ENCODE measurements at regions not wholly inside any gene's neighbourhood (a gene's known extent, or its start where the extent isn't known, plus 50 kb on each side); places are given as distances from the start of the nearest gene placed in this dataset.

GRCh38 chr2:59066787-59067399 lies 825.8 kb upstream of the FANCL start:
- no peak overlapping the region for H3K18ac ChIP-seq (ENCODE audit: extremely low read depth, low read length)
- H2BK12ac ChIP-seq (ENCODE audit: low read depth, low read length), result no peak overlapping the region
- no peak overlapping the region for H3K23ac ChIP-seq (ENCODE audit: insufficient read length)
- H2BK15ac ChIP-seq (ENCODE audit: low read length), result no peak overlapping the region
- no peaks in the 10 kb centered on the region for H3K27me3 ChIP-seq (replicated peaks in 1 of 4; ENCODE audit: control insufficient read depth in 3 of 4, extremely low read depth in 1 of 4, insufficient read depth in 3 of 4, low read length in 3 of 4)
- H4K5ac ChIP-seq (ENCODE audit: insufficient read length, low read depth, low read length), result no peak overlapping the region
- no peak overlapping the region for H2BK5ac ChIP-seq (ENCODE audit: low read depth, low read length)
- no peak overlapping the region for H4K8ac ChIP-seq (ENCODE audit: extremely low read depth, insufficient read depth, low read length)
- no peak overlapping the region for H3K9ac ChIP-seq (replicated peaks in 1 of 4; ENCODE audit: extremely low read depth in 1 of 4, low read depth in 3 of 4, low read length in 3 of 4)
- H3K79me2 ChIP-seq (ENCODE audit: control insufficient read depth in 1 of 2, insufficient read depth in 2 of 2, low read length in 2 of 2), result no peaks in the 10 kb centered on the region
- DNase-seq (ENCODE audit: low read depth in 1 of 2, low spot score in 2 of 2), result no peak
- H3K56ac ChIP-seq (replicated peaks; ENCODE audit: insufficient read length, low read depth, low read length), result no peak overlapping the region
- ChIA-PET CTCF (ENCODE audit: partially characterized antibody) (no interaction called here), POLR2A (ENCODE audit: partially characterized antibody) (no interaction called here)
- no peaks in the 10 kb centered on the region for H3K4me1 ChIP-seq (replicated peaks in 1 of 4; ENCODE audit: control insufficient read depth in 3 of 4, insufficient read depth in 4 of 4, low read length in 3 of 4)
- H3K4ac ChIP-seq (replicated peaks; ENCODE audit: insufficient read length, low read depth, low read length), result no peak overlapping the region
- H3K14ac ChIP-seq (ENCODE audit: insufficient read length), result no peak overlapping the region
- no peak overlapping the region for H3K4me2 ChIP-seq (ENCODE audit: insufficient read depth in 1 of 2, low read depth in 2 of 2, low read length in 2 of 2)
- no peak overlapping the region for H2AK5ac ChIP-seq (ENCODE audit: low read depth, low read length)
- H3K23me2 ChIP-seq (ENCODE audit: low read depth, low read length), result no peaks in the 10 kb centered on the region
- H2BK20ac ChIP-seq (ENCODE audit: low read length), result no peak overlapping the region
- 93% methylated on average over 20 of the region's 56 CpGs; no CpG with 5 or more reads in 1 of the 2 experiments for WGBS, 2 experiments (ENCODE audit: extremely low coverage in 1 of 2, insufficient coverage in 1 of 2, insufficient read length in 1 of 2, insufficient replicate concordance in 2 of 2, low coverage in 1 of 2, low lambda C conversion rate in 2 of 2, missing lambda C conversion rate in 1 of 2)
- no peak overlapping the region for H2AFZ ChIP-seq (ENCODE audit: low read length)
- H4K91ac ChIP-seq (replicated peaks; ENCODE audit: insufficient read length, low read length), result no peak overlapping the region
- no peaks in the 10 kb centered on the region for H3K79me1 ChIP-seq (ENCODE audit: low read depth, low read length)
- no peak overlapping the region for H3K27ac ChIP-seq (ENCODE audit: low read depth, low read length)
- peaks cover 0 to 3% (median 0%) of the 10 kb centered on the region in 4 experiments; a peak in 2 of 8 replicates for H3K36me3 ChIP-seq (ENCODE audit: control insufficient read depth in 2 of 4, insufficient read depth in 4 of 4, low read length in 3 of 4)
- FAIRE-seq, result no peak
- H3K4me3 ChIP-seq (ENCODE audit: extremely low read depth in 1 of 4, insufficient read depth in 2 of 4, low read depth in 3 of 4, low read length in 4 of 4), result no peak overlapping the region
- TF ChIP-seq RNF2 (IDR thresholded peaks at IDR 0.05; ENCODE audit: borderline replicate concordance, low read depth, low read length, missing control alignments, poor library complexity, severe bottlenecking) (no peak), KDM1A (IDR thresholded peaks at IDR 0.05; ENCODE audit: borderline replicate concordance, low read length) (no peak), BRCA1 (IDR thresholded peaks at IDR 0.05; ENCODE audit: low read depth, low read length) (no peak), TBP (IDR thresholded peaks at IDR 0.05; ENCODE audit: low read depth, low read length) (no peak), RXRA (IDR thresholded peaks at IDR 0.05; ENCODE audit: insufficient read depth, low read depth, low read length) (no peak), SIRT6 (IDR thresholded peaks at IDR 0.05; ENCODE audit: low read length) (no peak), POLR2AphosphoS5 (IDR thresholded peaks at IDR 0.05; ENCODE audit: low read depth, low read length) (no peak), RAD21 (IDR thresholded peaks at IDR 0.05 in 1 of 2, conservative IDR thresholded peaks at IDR 0.05 in 1 of 2; ENCODE audit: low read depth in 2 of 2, low read length in 2 of 2) (no peak), TAF7 (optimal IDR thresholded peaks at IDR 0.05; ENCODE audit: borderline replicate concordance, low read depth, low read length) (no peak)
- H4K20me1 ChIP-seq (replicated peaks in 1 of 2; ENCODE audit: control insufficient read depth in 1 of 2, insufficient read depth in 2 of 2, low read length in 2 of 2), result no peaks in the 10 kb centered on the region
- peaks cover 0 to 6% of the 10 kb centered on the region in 2 experiments; a peak in 3 of 4 replicates for H3K9me3 ChIP-seq (ENCODE audit: insufficient read depth in 2 of 2, low read depth in 1 of 2, low read length in 1 of 2)
- no peak overlapping the region for H2BK120ac ChIP-seq (replicated peaks; ENCODE audit: low read depth, low read length)
